Breast epithelium (tissue), 4 donors: ENCODE measurements at regions not wholly inside any gene's neighbourhood (a gene's known extent, or its start where the extent isn't known, plus 50 kb on each side); places are given as distances from the start of the nearest gene placed in this dataset.

Source experiments
- DNase-seq, 2 donors: peaks; one replicate each; pipeline ENCODE4 v3.0.0-alpha.2; 2019; ENCODE audit warnings: low spot score in 2 of 2
- H3K27ac ChIP-seq, 2 donors: fragments of 200-600 bp; sonication (generic) in 1 of 2; one replicate each; pipeline ENCODE4 v1.5.1; 2016 to 2019; ENCODE audit warnings: mild to moderate bottlenecking in 1 of 2
- H3K27me3 ChIP-seq, 2 donors: fragments of 200-600 bp; sonication (generic) in 1 of 2; one replicate each; pipeline versions ENCODE4 v1.5.1 to v1.6.0; 2017 to 2019; ENCODE audit warnings: control low read depth in 1 of 2, mild to moderate bottlenecking in 1 of 2
- H3K36me3 ChIP-seq: fragments of 200-600 bp; one replicate; pipeline ENCODE4 v1.5.1; 2019
- H3K4me1 ChIP-seq, 2 donors: fragments of 200-600 bp; sonication (generic); one replicate each; pipeline ENCODE4 v1.5.1; 2016 to 2019; ENCODE audit warnings: control low read depth in 1 of 2
- H3K4me3 ChIP-seq, 3 donors: fragments of 200-600 bp; sonication (generic); 1 replicate in 2 of 3; 2 replicates in 1 of 3; pipeline ENCODE4 v1.5.1; 2016 to 2019; ENCODE audit warnings: mild to moderate bottlenecking in 3 of 3, moderate library complexity in 2 of 3
- H3K9me3 ChIP-seq, 2 donors: fragments of 200-600 bp; sonication (generic) in 1 of 2; one replicate each; pipeline ENCODE4 v1.5.1; 2016 to 2019; ENCODE audit warnings: control low read depth in 1 of 2
- POLR2A ChIP-seq: fragments of 450-650 bp; IDR thresholded peaks from one replicate; pipeline ENCODE4 v1.6.1; 2016; ENCODE audit warnings: antibody characterized with exemption, mild to moderate bottlenecking, moderate library complexity
- POLR2AphosphoS5 ChIP-seq, 3 donors: sonication (generic); formaldehyde crosslinking; IDR thresholded peaks; one replicate each; pipeline ENCODE4 v1.6.1; 2017; ENCODE audit warnings: antibody characterized with exemption in 3 of 3
- intact Hi-C: fragments of 100-400 bp; cut with DNase I; formaldehyde crosslinking; loops from one replicate; pipeline ENCODE4 v1.15.1; 2023; ENCODE audit warnings: low total_unique reads
- TF ChIP-seq, protein P1 (sequence below), 3 donors: fragments of 450-650 bp; IDR thresholded peaks; one replicate each; pipeline ENCODE4 v1.5.1; 2016 to 2017; ENCODE audit warnings: antibody characterized with exemption in 3 of 3, mild to moderate bottlenecking in 3 of 3, moderate library complexity in 3 of 3

DNA sequence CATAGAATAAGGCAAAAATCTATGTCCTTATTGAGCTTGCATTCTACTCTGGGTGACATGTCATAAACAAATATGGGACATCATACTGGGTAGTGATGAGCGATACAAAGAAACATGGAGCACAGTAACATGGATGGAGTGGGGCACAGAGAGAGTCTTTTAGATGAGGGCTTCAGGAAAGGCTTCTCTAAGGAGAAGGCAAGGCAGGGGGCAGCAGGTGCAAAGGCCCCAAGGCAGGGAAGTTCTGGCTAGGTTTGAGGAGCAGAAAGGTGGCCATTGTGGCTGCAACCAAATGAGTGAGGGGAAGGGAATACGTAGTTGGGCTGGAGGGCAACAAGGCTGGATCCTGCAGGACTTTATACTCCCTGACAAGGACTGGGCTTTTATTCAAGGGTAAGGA, 211.4 kb downstream of the HERPUD2 start:
- no peaks in the 10 kb centered on the region for H3K36me3 ChIP-seq
- no peaks in the 10 kb centered on the region for H3K9me3 ChIP-seq
- intact Hi-C loops, result no loop called here
- no peak for DNase-seq
- no peaks in the 10 kb centered on the region for H3K27me3 ChIP-seq
- H3K4me1 ChIP-seq, result no peaks in the 10 kb centered on the region
- TF ChIP-seq, protein P1, sequence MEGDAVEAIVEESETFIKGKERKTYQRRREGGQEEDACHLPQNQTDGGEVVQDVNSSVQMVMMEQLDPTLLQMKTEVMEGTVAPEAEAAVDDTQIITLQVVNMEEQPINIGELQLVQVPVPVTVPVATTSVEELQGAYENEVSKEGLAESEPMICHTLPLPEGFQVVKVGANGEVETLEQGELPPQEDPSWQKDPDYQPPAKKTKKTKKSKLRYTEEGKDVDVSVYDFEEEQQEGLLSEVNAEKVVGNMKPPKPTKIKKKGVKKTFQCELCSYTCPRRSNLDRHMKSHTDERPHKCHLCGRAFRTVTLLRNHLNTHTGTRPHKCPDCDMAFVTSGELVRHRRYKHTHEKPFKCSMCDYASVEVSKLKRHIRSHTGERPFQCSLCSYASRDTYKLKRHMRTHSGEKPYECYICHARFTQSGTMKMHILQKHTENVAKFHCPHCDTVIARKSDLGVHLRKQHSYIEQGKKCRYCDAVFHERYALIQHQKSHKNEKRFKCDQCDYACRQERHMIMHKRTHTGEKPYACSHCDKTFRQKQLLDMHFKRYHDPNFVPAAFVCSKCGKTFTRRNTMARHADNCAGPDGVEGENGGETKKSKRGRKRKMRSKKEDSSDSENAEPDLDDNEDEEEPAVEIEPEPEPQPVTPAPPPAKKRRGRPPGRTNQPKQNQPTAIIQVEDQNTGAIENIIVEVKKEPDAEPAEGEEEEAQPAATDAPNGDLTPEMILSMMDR (IDR thresholded peaks at IDR 0.05), result no peak
- TF ChIP-seq POLR2A (no peak), POLR2AphosphoS5 (IDR thresholded peaks at IDR 0.05) (no peak)
- no peak overlapping the region for H3K4me3 ChIP-seq
- no peak overlapping the region for H3K27ac ChIP-seq

DNA sequence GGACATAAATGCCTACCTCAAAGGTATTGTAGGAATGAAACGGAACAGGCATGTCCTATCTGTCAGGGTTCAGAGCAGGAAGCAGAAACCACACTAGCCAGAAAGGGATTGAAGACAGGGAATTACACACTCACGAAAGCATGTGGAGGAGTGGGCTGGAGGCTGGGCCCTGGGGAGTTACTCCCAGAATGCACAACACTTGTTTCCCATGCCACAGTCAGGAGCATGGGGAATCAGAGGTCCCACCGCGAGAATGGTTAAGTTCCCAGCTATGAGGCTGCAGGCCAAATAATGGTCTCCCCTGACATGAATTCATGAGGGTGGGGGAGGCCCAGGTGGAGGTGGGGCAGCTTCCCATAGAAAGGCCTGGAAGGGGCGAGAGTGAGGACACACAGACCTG, 212.7 kb downstream of the HERPUD2 start:
- Histone ChIP-seq H3K9me3 (peaks cover 6 to 11% of the 10 kb centered on the region in 2 donors), H3K27ac (no peak overlapping the region), H3K4me3 (no peak overlapping the region), H3K4me1 (no peaks in the 10 kb centered on the region), H3K27me3 (no peaks in the 10 kb centered on the region), H3K36me3 (no peaks in the 10 kb centered on the region)
- TF ChIP-seq POLR2AphosphoS5 (IDR thresholded peaks at IDR 0.05) (no peak), POLR2A (no peak)
- TF ChIP-seq, protein P1 (IDR thresholded peaks at IDR 0.05), result no peak
- DNase-seq, result no peak
- intact Hi-C loops, result no loop called here

DNA sequence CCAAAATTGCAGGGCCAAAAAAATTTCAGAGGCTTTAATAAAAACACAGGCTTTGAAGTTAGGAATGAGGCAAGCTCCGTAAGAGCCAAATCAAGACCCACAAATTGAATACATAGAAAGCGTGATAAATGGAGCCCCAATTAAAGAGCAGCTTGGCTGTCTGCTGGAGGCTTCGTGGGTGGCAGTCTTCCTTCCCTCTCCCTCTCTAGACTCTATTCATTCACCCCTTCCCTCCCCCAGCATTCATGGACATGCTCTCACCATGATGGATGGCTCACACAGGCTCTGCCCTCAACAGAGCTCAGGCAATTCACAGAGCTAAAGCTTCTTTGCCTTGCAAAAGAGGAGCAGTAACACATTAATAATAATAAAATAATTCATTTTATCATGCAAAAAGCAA, 214.1 kb downstream of the HERPUD2 start:
- no peaks in the 10 kb centered on the region for H3K4me1 ChIP-seq
- no peaks in the 10 kb centered on the region for H3K36me3 ChIP-seq
- intact Hi-C loops, result no loop called here
- H3K9me3 ChIP-seq, result peaks cover 7 to 18% of the 10 kb centered on the region in 2 donors
- no peak overlapping the region for H3K27ac ChIP-seq
- H3K27me3 ChIP-seq, result no peaks in the 10 kb centered on the region
- DNase-seq, result no peak
- no peak overlapping the region for H3K4me3 ChIP-seq
- TF ChIP-seq POLR2A, result no peak
- TF ChIP-seq, protein P1 (IDR thresholded peaks at IDR 0.05), result no peak
- no peak for TF ChIP-seq POLR2AphosphoS5 (IDR thresholded peaks at IDR 0.05)

DNA sequence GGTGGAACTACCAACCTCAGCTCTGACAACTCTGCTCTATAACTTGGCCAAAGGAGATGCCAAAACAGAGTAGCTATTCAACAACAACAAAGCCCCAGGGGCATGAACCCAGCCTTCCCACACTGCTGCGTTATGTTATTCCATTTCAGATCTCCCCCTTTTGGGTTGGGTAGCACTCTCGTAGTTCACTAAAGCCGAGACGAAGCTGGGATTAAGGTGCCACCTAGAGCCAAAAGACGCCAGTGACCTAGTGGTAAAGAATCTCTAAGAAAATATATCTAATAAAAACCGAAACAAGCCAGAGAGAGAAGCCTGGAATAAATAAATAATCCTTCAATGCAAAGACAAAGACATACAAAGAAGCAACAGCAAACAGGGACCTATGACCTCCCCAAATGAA, 217.3 kb downstream of the HERPUD2 start:
- Histone ChIP-seq H3K36me3 (no peaks in the 10 kb centered on the region), H3K27me3 (no peaks in the 10 kb centered on the region), H3K27ac (no peak overlapping the region), H3K4me3 (no peak overlapping the region), H3K4me1 (no peaks in the 10 kb centered on the region), H3K9me3 (peaks cover 7 to 18% of the 10 kb centered on the region in 2 donors)
- DNase-seq, result no peak
- TF ChIP-seq POLR2AphosphoS5 (IDR thresholded peaks at IDR 0.05), result no peak
- TF ChIP-seq POLR2A, result no peak
- TF ChIP-seq, protein P1 (IDR thresholded peaks at IDR 0.05), result no peak
- intact Hi-C loops, result no loop called here

DNA sequence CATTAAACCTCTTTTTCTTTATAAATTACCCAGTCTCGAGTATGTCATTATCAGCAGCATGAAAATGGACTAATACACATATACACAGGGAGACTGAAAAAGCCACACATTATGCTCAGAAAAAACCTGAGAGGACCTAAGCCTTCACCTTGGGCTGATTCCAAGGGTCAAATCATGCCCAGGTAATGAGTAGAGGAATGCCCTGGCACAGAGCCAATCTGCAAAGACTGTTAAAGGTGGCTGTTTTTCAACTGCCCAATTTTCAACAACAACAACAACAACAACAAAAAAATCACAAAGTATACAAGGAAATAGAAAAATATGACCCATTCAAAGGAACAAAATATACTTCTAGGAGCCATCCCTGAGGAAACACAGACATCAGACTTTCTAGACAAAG, 220.2 kb upstream of the TBX20 start:
- Histone ChIP-seq H3K9me3 (peaks cover 7 to 18% of the 10 kb centered on the region in 2 donors), H3K36me3 (no peaks in the 10 kb centered on the region), H3K4me3 (no peak overlapping the region), H3K27ac (no peak overlapping the region), H3K4me1 (no peaks in the 10 kb centered on the region), H3K27me3 (no peaks in the 10 kb centered on the region)
- no peak for DNase-seq
- TF ChIP-seq, protein P1 (IDR thresholded peaks at IDR 0.05), result no peak
- no peak for TF ChIP-seq POLR2A
- TF ChIP-seq POLR2AphosphoS5 (IDR thresholded peaks at IDR 0.05), result no peak
- intact Hi-C loops, result no loop called here
